GM21423 (cell line): ENCODE measurements at regions not wholly inside any gene's neighbourhood (a gene's known extent, or its start where the extent isn't known, plus 50 kb on each side); places are given as distances from the start of the nearest gene placed in this dataset.
A peak's percentile ranks its signal among the peaks of the same experiment; 100 is the strongest.
"Not testable (repeated sequence)": the region's sequence is repeated elsewhere in the genome, so short reads cannot be mapped to it uniquely, and the experiment has no call there.

Experiments
- ATAC-seq: cut with Tn5 transposase; IDR thresholded peaks from one replicate; pipeline ENCODE4 v1.9.1; 2021; ENCODE audit warnings: mild to moderate bottlenecking, moderate library complexity; ENCODE audit not compliant: unreplicated experiment

DNA sequence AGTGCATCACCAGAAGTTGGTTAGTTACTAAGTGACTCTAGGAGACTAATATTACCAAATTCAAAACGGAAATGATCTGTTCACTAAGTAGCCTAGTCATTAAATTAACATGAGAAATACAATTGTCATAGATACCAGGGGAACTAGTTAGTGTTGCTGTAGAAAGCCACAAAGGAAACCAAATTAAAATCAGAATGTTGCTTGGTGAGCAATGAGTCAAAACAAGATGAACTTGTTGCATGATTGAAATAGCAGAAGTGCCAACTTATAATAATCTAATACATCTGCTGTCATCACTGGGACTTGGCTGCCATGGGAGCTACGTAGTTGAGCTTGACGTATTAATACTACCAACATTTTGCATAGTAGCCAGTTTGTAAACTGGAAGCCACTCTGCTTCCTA is 458.1 kb downstream of the DIPK2A start:
- peak; percentile 63 for ATAC-seq

DNA sequence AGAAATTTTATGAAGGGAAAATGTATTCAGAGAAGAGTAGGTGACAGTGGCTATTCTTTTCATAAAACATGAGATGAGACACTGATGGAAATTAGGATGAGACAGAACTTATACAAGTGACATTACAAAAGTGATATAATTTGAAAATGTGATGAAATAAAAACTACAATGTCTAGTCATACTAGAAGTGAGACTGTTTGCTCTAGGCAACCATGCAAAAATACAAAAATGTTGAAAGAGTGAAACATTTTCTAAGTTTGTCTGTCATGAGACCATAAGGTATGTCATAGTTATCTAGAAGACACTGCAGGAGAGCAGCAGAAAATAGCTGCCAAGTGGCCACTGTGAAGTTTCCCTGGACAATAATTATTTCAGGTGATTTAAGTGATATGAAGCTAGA is 459.5 kb downstream of the DIPK2A start:
- ATAC-seq, result peak; percentile 36

DNA sequence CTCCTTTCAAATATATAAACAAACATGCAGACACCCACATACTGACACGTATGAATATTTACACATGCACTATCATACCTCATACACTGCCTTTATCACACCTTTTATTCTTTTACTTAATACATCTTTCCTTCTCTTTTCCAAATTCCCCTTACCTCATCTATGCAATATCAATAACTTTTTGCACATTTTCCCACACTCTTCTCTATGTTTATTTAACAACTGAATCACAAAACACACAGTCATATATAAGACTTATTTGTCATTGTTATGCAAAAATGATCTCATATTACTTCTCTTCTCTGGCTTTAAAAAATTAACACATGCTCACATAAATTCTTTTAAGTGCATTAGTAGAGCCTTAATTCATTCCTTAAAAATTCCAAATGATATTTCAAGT is 461.4 kb downstream of the DIPK2A start:
- ATAC-seq, result no peak

DNA sequence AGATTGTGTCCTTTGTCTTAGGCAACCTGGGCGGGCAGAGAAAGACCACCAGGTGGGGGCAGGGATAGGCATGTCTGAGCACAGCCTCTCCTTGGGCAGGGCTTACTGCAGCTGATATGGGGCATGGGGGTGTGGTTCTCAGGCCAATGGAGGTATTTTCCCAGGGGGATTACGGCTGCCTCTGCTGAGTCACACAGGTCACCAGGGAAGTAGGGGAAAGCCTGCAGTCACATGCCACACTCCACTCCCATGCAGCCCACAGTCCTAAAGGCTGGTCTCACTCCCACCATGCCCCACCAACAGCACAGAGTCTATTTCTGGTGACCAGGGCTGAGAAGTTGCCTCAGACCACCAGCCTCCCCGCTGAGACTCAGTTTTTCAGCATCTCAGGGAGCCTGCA is 466.4 kb downstream of the DIPK2A start:
- peak; percentile 38 for ATAC-seq

DNA sequence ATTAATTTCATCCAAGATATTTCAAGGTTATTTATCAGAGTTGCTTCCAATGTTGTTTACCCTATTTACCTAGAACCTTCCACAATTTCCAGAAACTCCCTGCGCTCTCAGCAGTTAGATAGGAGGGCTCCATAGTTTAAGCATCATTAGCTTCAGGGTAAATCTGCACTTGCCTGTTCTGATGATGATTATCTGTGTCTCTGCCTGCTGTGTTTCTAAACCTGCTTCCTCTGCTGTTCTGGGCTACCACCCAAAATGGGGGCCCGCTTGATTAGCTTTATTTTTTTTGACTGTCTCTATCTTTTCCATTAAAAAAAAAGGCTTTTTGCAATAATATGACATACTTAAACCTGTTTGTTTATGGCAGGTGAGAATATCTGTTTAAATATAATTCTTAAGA is 472.4 kb downstream of the DIPK2A start:
- no peak for ATAC-seq

DNA sequence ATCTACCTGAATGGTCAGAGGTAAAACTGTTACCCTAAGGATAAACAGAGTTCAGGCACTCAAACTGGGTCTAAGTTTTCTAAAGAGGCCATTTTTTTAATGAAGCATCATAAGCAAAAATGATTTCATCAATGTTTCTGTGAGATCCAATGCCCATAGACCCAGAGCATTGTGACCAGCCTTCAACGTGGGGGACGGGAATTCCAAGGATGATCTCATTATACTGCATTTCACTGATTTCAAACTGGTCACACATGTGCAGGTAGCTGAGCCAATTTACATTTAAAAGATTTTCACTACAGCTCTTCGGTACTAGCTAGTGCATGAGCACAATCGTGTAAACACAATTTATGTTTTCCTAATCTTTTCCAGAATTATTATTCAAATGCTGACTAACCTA is 472.9 kb downstream of the DIPK2A start:
- no peak for ATAC-seq

DNA sequence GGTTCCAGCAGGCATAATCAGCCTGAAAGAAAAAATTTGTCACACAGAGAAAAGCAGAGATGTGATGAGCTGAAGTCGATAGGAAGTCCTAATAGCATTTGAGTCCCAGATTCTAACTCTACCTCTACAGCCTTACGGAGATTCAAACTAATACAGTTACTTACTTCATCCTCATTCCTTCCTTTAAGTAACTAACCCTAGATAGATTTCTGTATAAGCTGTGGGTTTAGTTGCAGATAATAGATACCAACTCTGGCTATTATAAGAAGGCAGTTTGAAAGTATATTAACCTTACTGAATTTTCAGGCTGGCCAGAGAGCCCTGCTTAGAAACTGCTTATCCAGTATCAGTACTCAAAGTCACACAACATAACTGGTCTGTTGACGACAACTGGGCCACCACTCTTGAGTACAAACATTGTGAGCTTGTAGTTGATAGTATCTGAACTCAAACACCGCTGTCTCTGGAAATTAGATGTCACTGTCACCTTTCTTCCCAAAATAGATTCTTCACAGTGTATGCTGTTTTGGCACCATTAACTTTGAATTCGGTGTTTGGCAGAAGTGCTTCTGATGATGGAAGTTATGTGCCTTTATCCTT is 484.3 kb downstream of the DIPK2A start:
- ATAC-seq, result no peak

DNA sequence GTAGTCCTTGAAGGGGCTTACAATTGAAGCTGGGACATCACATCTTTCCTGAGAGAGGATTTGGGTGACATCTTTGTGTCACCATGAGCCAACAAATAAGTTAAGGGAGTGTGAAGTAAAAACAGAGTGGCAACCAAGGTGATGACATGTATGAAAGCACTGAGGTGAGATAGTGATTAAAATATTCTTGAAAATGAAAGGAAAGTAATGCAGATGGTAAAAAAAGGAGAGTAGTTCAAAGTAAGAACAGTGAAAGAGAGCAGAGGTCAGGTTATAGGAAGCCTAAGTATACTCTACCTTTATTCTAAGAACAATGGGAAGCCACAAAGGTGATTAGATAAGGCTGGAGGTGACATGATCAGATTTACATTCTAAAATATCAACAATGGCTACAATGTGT is 486.1 kb downstream of the DIPK2A start:
- no peak for ATAC-seq

DNA sequence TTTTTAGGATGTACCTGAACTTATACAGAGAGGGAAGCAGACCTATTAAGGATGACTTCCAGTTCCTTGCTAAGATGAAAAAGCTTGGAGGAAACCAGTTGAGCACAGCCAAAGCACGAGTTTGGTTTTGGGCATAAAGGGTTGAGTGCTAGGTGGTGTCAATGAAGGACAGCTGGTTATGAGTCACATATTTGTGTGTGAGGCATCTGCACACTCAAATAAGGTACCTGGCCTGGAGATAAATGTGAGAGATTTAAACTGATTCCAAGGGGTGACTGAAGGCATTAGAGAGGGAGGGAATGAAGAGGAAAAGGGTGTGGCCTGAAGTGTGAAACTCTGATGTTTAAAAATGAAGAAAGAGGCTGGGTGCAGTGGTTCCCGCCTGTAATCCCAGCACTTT is 486.7 kb downstream of the DIPK2A start:
- ATAC-seq, result no peak

DNA sequence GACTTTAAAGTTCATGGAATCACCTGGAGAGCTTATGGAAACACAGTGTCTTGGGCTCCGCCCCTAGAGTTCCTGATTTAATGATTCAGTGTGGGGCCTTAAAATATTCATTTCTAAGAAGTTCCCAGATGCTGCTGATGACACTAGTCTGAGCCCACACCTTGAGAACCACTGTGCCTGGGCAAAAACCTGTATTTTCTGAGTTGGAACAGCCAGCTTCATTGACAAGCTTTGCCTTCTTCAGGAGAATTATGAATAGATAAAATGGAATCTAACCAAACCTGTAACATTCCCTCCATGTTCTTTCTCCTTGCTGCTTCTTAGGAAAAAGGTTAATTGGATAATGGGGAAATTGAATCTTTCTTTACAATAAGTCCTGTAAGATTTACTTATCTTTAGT is 490.7 kb downstream of the DIPK2A start:
- no peak for ATAC-seq

DNA sequence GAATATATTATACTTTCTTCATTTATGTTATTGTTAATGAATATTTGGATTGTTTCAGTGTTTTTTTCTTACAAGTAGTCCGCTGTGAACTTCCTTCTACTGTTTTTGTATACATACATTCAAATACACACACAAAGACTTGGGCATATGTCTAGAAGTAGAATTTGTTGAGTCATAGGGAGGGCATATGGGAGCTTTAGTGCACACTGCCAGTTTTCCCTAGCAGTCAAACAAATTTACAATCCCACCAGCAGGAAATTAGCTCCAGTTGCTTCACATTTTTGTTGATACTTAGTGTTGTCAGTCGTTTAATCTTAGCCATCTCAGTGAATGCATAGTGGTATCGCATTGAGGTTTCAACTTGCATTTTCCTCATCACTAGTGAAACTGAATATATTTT is 492.3 kb downstream of the DIPK2A start:
- no peak for ATAC-seq

DNA sequence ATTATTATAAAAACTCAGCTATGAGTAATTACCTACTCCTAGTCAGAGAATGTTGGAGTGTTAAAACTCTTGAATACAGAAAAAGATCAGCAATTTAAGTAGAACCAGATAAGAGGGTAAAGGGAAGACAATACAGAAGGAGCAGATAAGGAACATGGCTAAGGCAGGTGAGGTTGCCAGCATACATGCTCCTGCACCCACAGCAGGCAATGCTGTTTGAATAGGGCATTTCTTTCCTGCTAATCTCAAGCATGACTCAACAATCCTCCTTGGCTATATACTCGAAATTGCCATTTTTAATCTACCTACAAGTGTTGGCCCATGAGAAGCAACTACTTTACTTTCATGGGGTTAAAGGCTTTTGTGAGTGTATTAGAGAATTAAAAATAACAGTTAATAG is 494.5 kb downstream of the DIPK2A start:
- no peak for ATAC-seq

DNA sequence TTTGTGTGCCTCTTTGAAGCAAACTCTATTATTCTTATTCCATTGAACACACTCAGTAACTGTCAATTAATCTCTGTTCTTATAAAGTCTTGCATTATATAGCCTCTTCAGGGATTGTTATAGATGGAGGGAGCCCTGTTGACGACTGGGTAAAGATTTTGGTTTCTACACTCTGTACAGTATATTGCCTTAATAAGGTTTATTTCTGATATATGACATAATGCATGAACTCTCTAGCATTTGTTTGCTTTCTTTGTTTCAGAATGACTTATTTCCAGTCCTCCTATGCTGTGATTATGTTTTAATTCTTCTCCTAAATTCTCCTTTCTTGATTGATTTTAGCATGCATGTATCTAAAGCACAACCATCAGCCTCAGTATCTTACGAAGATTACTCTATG is 494.9 kb downstream of the DIPK2A start:
- no peak for ATAC-seq

DNA sequence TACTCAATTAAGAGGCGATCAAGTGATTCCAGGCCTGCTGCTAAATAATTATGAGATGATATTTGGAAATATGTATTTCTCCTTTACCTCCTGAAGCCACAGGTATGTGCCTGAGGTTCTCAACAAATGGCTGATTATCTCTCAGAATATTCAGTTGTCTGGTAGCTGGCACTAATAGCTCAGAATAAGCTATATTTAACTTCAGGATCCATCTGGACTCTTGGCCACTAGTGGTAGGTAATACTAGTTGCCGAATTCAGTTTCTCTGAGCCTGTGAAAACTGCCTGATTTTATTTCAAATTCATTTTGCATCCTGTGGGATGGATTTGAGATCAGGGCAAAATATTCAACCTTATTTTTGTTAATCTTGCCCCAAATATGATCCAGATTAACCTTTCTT is 499.0 kb downstream of the DIPK2A start:
- ATAC-seq, result no peak

DNA sequence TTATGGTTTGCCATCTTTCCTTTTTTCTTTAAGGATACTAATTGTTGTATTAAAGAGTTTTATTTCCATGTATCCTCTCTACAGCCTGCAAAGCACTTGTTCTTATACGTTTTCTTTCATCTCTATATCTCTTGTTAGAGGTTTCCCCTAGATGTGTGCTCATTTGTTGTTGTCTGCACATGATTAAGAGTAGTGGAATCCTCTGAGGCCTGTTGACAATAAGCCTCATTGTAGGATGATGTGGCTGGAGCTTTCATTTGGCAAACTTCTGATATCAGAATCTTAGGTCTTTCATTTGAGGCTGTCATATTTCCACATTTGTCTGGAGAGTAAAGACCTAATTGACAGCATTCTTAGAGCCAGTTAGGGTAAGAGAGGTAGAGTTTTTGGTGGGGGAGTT is 506.0 kb downstream of the DIPK2A start:
- no peak for ATAC-seq

DNA sequence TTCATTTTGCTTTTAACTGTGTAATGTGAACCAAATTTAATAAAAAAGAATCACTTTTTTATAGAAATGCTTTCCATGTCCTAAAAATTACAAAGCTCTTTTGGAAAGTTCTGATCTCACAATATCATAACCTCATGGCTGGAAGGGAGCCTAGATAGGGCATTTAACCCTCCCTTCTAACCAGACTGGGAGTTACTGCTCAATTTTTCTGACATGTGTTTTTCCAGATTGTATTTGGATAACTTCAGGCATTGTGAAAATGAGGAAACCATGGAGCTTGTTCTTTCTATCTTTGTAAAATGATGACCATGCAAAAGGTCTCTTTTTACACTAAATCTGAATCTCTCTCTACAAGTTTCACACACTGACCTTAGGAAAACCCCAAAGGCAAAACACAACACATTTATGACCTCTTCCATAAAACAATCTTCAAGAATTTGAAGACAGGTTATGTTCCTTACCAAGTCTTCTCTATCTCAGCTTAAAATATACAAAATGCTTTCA is 508.8 kb downstream of the DIPK2A start:
- no peak for ATAC-seq

DNA sequence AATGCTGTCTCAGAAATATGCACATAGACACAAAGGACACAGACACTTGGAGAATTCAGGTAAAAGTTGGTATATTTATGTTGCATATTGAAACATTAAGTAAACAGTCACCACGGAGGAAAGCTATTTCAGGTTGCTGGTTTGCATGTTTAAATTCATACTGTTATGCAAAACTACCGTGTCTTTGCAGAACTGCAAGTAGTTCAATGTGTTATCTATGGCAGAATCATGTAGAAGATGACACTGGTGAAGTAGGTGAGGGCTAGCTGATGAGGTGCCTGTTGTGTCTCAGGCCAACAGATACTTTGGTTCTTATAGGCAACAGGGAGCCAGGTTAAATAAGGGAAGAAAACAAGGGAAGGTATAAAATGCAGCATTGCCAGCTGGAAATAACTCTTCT is 511.3 kb downstream of the DIPK2A start:
- ATAC-seq, result no peak

DNA sequence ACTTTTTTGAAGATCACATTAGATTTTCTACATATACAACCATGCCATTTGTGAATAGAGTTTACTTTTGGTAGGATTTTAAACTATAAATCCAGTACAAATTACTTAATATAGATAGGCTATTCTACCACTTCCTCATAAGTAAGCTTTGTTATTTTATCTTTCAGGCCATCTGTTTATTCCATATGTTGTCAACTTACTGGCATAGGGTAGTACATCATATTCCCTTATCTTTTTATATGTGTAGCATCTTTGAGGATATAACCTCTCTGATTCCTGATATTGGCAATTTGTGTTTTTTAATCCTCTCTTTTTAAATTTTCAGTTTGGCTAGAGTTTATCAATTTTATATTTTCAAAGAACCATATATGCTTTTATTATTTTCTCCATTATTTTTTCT is 515.4 kb downstream of the DIPK2A start:
- ATAC-seq, result no peak

DNA sequence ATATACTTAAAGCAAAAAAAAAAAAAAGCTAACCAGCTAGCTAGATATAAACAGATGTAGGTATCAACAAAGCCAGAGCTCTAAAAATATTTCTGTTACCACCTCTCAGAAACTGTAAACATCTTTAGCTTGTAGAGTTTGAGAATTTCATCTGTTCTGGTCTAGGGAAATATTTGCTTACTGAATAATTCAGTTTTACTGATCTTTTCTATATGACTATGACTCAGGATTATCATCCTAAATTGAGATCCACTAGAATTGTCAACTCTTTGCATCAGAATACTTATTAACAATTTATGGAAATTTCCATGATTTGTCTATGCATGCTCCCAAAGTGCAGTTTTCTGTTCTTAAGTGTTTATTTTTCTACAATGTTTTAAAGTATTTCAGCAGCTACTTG is 517.3 kb downstream of the DIPK2A start:
- no peak for ATAC-seq

DNA sequence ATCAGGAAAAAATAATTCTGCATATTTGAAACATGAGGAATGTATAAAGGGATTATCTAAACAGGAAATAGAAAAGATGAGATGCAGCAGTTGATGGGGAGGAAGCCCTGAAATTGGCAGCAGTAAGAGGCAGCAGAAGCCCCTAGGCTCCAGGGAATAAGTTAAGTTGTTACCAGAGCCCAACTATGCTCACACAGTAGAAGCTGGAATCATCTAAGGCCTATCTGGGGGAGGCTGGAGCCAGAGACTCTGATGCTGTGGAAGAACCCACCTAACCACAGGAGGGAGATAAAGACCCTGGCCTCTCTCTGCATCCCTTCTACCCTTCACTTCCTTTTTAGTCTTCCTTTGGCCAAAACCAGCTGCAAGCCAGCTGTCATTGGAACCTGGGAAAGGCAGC is 519.7 kb downstream of the DIPK2A start:
- ATAC-seq, result no peak

DNA sequence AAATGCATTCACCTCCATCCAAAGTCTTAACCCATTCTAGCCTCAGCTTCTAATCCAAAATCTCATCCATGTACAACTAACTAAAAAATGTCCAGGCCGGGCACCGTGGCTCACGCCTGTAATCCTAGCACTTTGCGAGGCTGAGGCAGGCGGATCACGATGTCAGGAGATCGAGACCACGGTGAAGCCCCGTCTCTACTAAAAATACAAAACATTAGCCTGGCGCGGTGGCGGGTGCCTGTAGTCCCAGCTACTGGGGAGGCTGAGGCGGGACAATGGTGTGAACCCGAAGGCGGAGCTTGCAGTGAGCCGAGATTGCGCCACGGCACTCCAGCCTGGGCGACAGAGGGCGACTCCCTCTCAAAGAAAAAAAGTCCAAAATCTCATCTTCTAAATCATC is 523.0 kb downstream of the DIPK2A start:
- ATAC-seq, result not testable (repeated sequence)

DNA sequence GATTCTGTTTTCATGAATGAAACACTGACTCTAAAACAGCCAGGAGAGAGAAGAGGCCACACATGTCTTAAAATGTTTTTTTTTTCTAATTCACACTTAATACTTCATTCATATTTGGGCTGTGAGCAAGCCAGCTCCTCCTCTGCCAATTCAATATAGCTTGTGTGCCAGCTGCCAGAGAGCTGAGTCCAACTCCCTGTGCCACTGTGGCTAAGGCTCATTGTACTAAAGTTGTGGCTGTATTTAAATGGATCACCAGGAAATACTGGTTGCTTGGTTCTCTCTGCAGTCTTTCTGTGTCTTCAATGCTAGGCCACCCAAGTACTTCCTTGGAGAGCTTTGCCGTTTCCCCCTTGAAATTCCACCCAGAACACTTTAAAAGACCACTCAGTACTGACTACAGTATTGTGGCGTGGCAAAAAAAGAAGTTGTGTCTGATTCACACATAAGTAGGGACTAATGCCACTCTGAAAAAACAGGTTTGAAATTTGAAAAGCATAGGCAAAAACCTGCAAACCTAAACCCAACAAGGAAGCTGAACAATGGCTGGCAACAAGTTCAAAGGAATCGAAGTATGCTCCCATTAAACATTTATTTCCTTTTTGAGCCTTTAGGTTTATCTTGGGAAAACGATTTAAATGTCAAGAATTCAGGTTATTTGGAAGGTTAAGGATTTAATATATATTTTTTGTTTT is 524.7 kb downstream of the DIPK2A start:
- ATAC-seq, result no peak

DNA sequence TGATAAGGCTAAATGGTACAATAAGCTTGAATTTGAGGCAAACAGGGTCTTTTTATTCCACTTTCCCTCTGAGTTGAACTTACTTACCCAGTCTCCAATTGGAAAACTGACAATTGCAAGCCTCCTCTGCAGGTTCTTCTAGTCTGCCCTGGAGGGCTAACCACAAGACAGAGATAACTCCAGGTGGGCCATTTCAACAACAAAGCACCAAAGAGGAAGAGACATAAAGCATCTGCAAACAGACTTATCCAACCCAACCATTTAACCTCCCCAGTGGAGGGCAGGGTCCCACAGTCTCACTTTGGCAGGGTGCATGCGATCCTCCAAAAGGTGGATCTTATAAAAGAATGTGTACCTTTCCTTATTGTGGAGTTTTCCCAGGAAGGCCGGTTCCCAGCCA is 525.8 kb downstream of the DIPK2A start:
- ATAC-seq, result no peak
